Thyroid gland (tissue), 4 donors: ENCODE measurements at regions not wholly inside any gene's neighbourhood (a gene's known extent, or its start where the extent isn't known, plus 50 kb on each side); places are given as distances from the start of the nearest gene placed in this dataset.

ENCODE experiments used
- POLR2A ChIP-seq, 2 donors: fragments of 450-650 bp; IDR thresholded peaks; one replicate each; pipeline ENCODE4 v1.6.1; 2017; ENCODE audit warnings: antibody characterized with exemption in 2 of 2, mild to moderate bottlenecking in 2 of 2, moderate library complexity in 1 of 2
- TF ChIP-seq, protein P1 (sequence below), 6 experiments: fragments of 200-600 bp in 3 of 6; fragments of 450-650 bp in 3 of 6; sonication (generic) in 3 of 6; IDR thresholded peaks; one replicate each; pipeline ENCODE4 v1.5.1; 2016 to 2019; ENCODE audit warnings: antibody characterized with exemption in 6 of 6, mild to moderate bottlenecking in 2 of 6, inconsistent platforms in 1 of 6, moderate library complexity in 1 of 6

DNA sequence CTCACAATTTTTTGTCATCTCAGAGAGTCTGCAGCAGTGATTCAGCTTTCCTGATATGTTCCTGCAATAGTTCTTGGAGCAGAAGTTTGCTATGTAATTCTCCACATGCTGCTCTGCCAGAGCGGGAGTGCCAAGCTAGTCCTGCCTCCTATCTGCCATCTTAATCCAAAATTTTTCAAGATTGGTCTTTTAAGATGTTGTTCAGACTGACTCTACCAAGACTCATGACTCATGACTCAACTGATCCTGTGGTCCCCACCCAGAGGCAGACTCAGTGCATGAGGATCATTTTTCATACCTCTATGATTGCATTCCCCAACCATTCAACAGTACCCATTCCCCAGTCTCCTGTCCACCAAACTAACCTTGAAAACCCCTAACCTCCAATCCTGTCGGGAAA lies 470.8 kb downstream of the INHBA start:
- TF ChIP-seq, protein P1, sequence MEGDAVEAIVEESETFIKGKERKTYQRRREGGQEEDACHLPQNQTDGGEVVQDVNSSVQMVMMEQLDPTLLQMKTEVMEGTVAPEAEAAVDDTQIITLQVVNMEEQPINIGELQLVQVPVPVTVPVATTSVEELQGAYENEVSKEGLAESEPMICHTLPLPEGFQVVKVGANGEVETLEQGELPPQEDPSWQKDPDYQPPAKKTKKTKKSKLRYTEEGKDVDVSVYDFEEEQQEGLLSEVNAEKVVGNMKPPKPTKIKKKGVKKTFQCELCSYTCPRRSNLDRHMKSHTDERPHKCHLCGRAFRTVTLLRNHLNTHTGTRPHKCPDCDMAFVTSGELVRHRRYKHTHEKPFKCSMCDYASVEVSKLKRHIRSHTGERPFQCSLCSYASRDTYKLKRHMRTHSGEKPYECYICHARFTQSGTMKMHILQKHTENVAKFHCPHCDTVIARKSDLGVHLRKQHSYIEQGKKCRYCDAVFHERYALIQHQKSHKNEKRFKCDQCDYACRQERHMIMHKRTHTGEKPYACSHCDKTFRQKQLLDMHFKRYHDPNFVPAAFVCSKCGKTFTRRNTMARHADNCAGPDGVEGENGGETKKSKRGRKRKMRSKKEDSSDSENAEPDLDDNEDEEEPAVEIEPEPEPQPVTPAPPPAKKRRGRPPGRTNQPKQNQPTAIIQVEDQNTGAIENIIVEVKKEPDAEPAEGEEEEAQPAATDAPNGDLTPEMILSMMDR (IDR thresholded peaks at IDR 0.05), result no peak
- TF ChIP-seq POLR2A (IDR thresholded peaks at IDR 0.05), result no peak
